HG03060 (cell line): ENCODE measurements at regions not wholly inside any gene's neighbourhood (a gene's known extent, or its start where the extent isn't known, plus 50 kb on each side); places are given as distances from the start of the nearest gene placed in this dataset.
"Not testable (repeated sequence)": the region's sequence is repeated elsewhere in the genome, so short reads cannot be mapped to it uniquely, and the experiment has no call there.

Source experiments
- ATAC-seq: cut with Tn5 transposase; IDR thresholded peaks from one replicate; pipeline ENCODE4 v1.9.1; 2021; ENCODE audit warnings: low read depth, moderate number of reproducible peaks; ENCODE audit not compliant: unreplicated experiment

- ATAC-seq, result no peak
Measured at GRCh38 chr21:17045214-17045853, 467.5 kb upstream of the CXADR start.

GRCh38 chr21:17048974-17049373 is 463.9 kb upstream of the CXADR start:
- ATAC-seq, result no peak

- no peak for ATAC-seq
Measured at GRCh38 chr21:17050156-17050555, 462.7 kb upstream of the CXADR start.

GRCh38 chr21:17050646-17051045 is 462.2 kb upstream of the CXADR start:
- ATAC-seq, result no peak

- no peak for ATAC-seq
Measured at GRCh38 chr21:17051054-17051453, 461.8 kb upstream of the CXADR start.

- no peak for ATAC-seq
Measured at GRCh38 chr21:17053321-17053720, 459.5 kb upstream of the CXADR start.

- no peak for ATAC-seq
Measured at GRCh38 chr21:17059936-17060335, 452.9 kb upstream of the CXADR start.

- no peak for ATAC-seq
Measured at GRCh38 chr21:17066006-17066405, 446.8 kb upstream of the CXADR start.

GRCh38 chr21:17071093-17071492 is 441.8 kb upstream of the CXADR start:
- no peak for ATAC-seq

- ATAC-seq, result no peak
Measured at GRCh38 chr21:17081193-17081592, 431.6 kb upstream of the CXADR start.

GRCh38 chr21:17082843-17083483 is 429.9 kb upstream of the CXADR start:
- ATAC-seq, result no peak

GRCh38 chr21:17085707-17086106 is 427.1 kb upstream of the CXADR start:
- no peak for ATAC-seq

GRCh38 chr21:17088500-17088899 is 424.3 kb upstream of the CXADR start:
- no peak for ATAC-seq

GRCh38 chr21:17089091-17089491 is 423.8 kb upstream of the CXADR start:
- ATAC-seq, result no peak

- no peak for ATAC-seq
Measured at GRCh38 chr21:17101696-17102095, 411.1 kb upstream of the CXADR start.

- no peak for ATAC-seq
Measured at GRCh38 chr21:17105932-17106331, 406.9 kb upstream of the CXADR start.

- no peak for ATAC-seq
Measured at GRCh38 chr21:17114045-17114444, 398.8 kb upstream of the CXADR start.

GRCh38 chr21:17118638-17119384 is 394.0 kb upstream of the CXADR start:
- ATAC-seq, result no peak

GRCh38 chr21:17119466-17120297 is 393.2 kb upstream of the CXADR start:
- no peak for ATAC-seq

GRCh38 chr21:17127395-17127794 is 385.4 kb upstream of the CXADR start:
- not testable (repeated sequence) for ATAC-seq

GRCh38 chr21:17128132-17128531 is 384.7 kb upstream of the CXADR start:
- ATAC-seq, result no peak
